WTC11 (cell line): ENCODE measurements at regions not wholly inside any gene's neighbourhood (a gene's known extent, or its start where the extent isn't known, plus 50 kb on each side); places are given as distances from the start of the nearest gene placed in this dataset.

Experiments used
- ATAC-seq: fragments of 200-7000 bp; cut with Tn5 transposase; 2 replicates; pipeline ENCODE4 v1.10.0; 2021; ENCODE audit warnings: mild to moderate bottlenecking, moderate library complexity
- CTCF ChIA-PET: fragments of 300-600 bp; sonication (Branson Sonifier 250); formaldehyde crosslinking; loops from one replicate; lab custom pipeline; 2021; ENCODE audit warnings: antibody characterized with exemption; lab: Charles Lee
- POLR2A ChIA-PET: fragments of 350-600 bp; sonication (Branson Sonifier 250); formaldehyde crosslinking; loops from one replicate; lab custom pipeline; 2021; ENCODE audit warnings: antibody characterized with exemption; lab: Charles Lee
- DNase-seq: peaks from one replicate; pipeline ENCODE4 v3.0.0; 2021; ENCODE audit warnings: low spot score
- H3K27ac Mint-ChIP-seq: 2 replicates; pipeline ENCODE4 v1.8.0; 2021; ENCODE audit warnings: mixed read lengths
- H3K27me3 Mint-ChIP-seq: 2 replicates; pipeline ENCODE4 v1.8.0; 2021; ENCODE audit warnings: low read depth, mild to moderate bottlenecking, moderate library complexity, mixed read lengths
- H3K36me3 Mint-ChIP-seq: 2 replicates; pipeline ENCODE4 v1.8.0; 2021; ENCODE audit warnings: mixed read lengths
- H3K4me1 Mint-ChIP-seq: 2 replicates; pipeline ENCODE4 v1.8.0; 2022; ENCODE audit warnings: mixed read lengths
- H3K4me3 Mint-ChIP-seq: 2 replicates; pipeline ENCODE4 v1.8.0; 2021; ENCODE audit warnings: mild to moderate bottlenecking, moderate library complexity, mixed read lengths
- H3K9me3 Mint-ChIP-seq: 2 replicates; pipeline ENCODE4 v1.8.0; 2021; ENCODE audit warnings: mixed read lengths
- ATF2 ChIP-seq: sonication (generic); formaldehyde crosslinking; IDR thresholded peaks from 2 replicates; pipeline ENCODE4 v1.8.1; 2022; ENCODE audit warnings: low read depth, missing genetic modification reagents, borderline replicate concordance
- ESRRA ChIP-seq: sonication (generic); formaldehyde crosslinking; IDR thresholded peaks from 2 replicates; pipeline ENCODE4 v1.8.1; 2022; ENCODE audit warnings: mild to moderate bottlenecking, missing genetic modification reagents, borderline replicate concordance
- SMAD4 ChIP-seq: sonication (generic); formaldehyde crosslinking; IDR thresholded peaks from 2 replicates; pipeline ENCODE4 v1.8.0; 2022; ENCODE audit warnings: mild to moderate bottlenecking, missing genetic modification reagents
- STAT6 ChIP-seq: sonication (generic); formaldehyde crosslinking; conservative IDR thresholded peaks from 2 replicates; pipeline ENCODE4 v1.8.1; 2023; ENCODE audit warnings: mild to moderate bottlenecking, low read depth, missing genetic modification reagents, moderate library complexity
- ZNF232 ChIP-seq: sonication (generic); formaldehyde crosslinking; IDR thresholded peaks from 2 replicates; pipeline ENCODE4 v1.8.0; 2022; ENCODE audit warnings: mild to moderate bottlenecking, missing genetic modification reagents
- ZNF425 ChIP-seq: fragments of 250-450 bp; sonication (Bioruptor Pico); conservative IDR thresholded peaks from 2 replicates; pipeline ENCODE4 v1.9.0; 2021; ENCODE audit warnings: mild to moderate bottlenecking
- ZNF532 ChIP-seq: fragments of 250-450 bp; sonication (Bioruptor Pico); IDR thresholded peaks from 2 replicates; pipeline ENCODE4 v1.9.0; 2021; ENCODE audit warnings: mild to moderate bottlenecking, borderline replicate concordance
- ZSCAN18 ChIP-seq: fragments of 250-450 bp; sonication (Bioruptor Pico); IDR thresholded peaks from 2 replicates; pipeline ENCODE4 v2.1.2; 2022; ENCODE audit warnings: mild to moderate bottlenecking, moderate library complexity

- no peak for TF ChIP-seq ZNF532
- TF ChIP-seq ATF2 (CRISPR knock-in tag) = no peak
- no peak for TF ChIP-seq SMAD4 (CRISPR knock-in tag)
- TF ChIP-seq ZNF232 = no peak
- TF ChIP-seq ESRRA (CRISPR knock-in tag) = no peak
- no peak for TF ChIP-seq ZNF425 (CRISPR knock-in tag)
These were observed 190.1 kb upstream of the ZNF608 start (continued) for GRCh38 chr5:124936626-124936933.

GRCh38 chr5:124941051-124942049 is 194.9 kb upstream of the ZNF608 start:
- ATAC-seq = no peak
- Mint-ChIP-seq H3K27me3 (no peaks in the 10 kb centered on the region; the same call in 1 of the 2 replicates), H3K4me3 (no peak overlapping the region), H3K9me3 (peaks cover 15% of the 10 kb centered on the region), H3K36me3 (peaks cover 15% of the 10 kb centered on the region), H3K4me1 (0 out of 2 replicates have a peak, but pooled peaks cover 8% of the 10 kb centered on the region), H3K27ac (no peak overlapping the region)
- ChIA-PET CTCF (no interaction called here), POLR2A (interaction anchor here (0.7 kb wide), 1 partner anchor 18 kb away, joined by 4 read pairs; no protein-coding TSS in a partner anchor)
- no peak for DNase-seq
- no peak for TF ChIP-seq ZSCAN18
- TF ChIP-seq ZNF232 = no peak

GRCh38 chr5:124948062-124948753 is 201.8 kb upstream of the ZNF608 start:
- DNase-seq (no peak), ATAC-seq (no peak)
- TF ChIP-seq STAT6 (CRISPR knock-in tag) = no peak
- peaks cover 6% of the 10 kb centered on the region; the same call in 1 of the 2 replicates for H3K36me3 Mint-ChIP-seq
- ChIA-PET CTCF (no interaction called here), POLR2A (no interaction called here)
- H3K4me3 Mint-ChIP-seq = no peak overlapping the region
- no peaks in the 10 kb centered on the region for H3K27me3 Mint-ChIP-seq
- H3K4me1 Mint-ChIP-seq = peaks cover 28% of the 10 kb centered on the region
- no peak overlapping the region for H3K27ac Mint-ChIP-seq
- peaks cover 13% of the 10 kb centered on the region for H3K9me3 Mint-ChIP-seq
